CD4-positive, alpha-beta T cell treated with Interleukin-6 at 100 ng/mL for 8 hours (primary cell): ENCODE measurements at regions not wholly inside any gene's neighbourhood (a gene's known extent, or its start where the extent isn't known, plus 50 kb on each side); places are given as distances from the start of the nearest gene placed in this dataset.
"Not testable (repeated sequence)": the region's sequence is repeated elsewhere in the genome, so short reads cannot be mapped to it uniquely, and the experiment has no call there.

Source experiments
- DNase-seq: peaks from one replicate; pipeline ENCODE4 v3.0.0-alpha.2; 2020; ENCODE audit warnings: mixed read lengths, low spot score

GRCh38 chr13:85204668-85205344 lies 594.4 kb downstream of the SLITRK6 start:
- DNase-seq: no peak

- DNase-seq: no peak
Measured at GRCh38 chr13:85197431-85197830, 601.8 kb downstream of the SLITRK6 start.

GRCh38 chr13:85194482-85194881 lies 604.7 kb downstream of the SLITRK6 start:
- DNase-seq: no peak

- DNase-seq: no peak
Measured at GRCh38 chr13:85191996-85192718, 607.1 kb downstream of the SLITRK6 start.

GRCh38 chr13:85186356-85187045 lies 612.7 kb downstream of the SLITRK6 start:
- DNase-seq: no peak

GRCh38 chr13:85174291-85174690 lies 624.9 kb downstream of the SLITRK6 start:
- DNase-seq: no peak

- DNase-seq: no peak
Measured at GRCh38 chr13:85170372-85170771, 628.8 kb downstream of the SLITRK6 start.

- no peak for DNase-seq
Measured at GRCh38 chr13:85166891-85167290, 632.3 kb downstream of the SLITRK6 start.

- no peak for DNase-seq
Measured at GRCh38 chr13:85163063-85163462, 636.2 kb downstream of the SLITRK6 start.

- DNase-seq: no peak
Measured at GRCh38 chr13:85148009-85148408, 651.2 kb downstream of the SLITRK6 start.

GRCh38 chr13:85142351-85142927 lies 656.8 kb downstream of the SLITRK6 start:
- no peak for DNase-seq

GRCh38 chr13:85141401-85141800 lies 657.8 kb downstream of the SLITRK6 start:
- DNase-seq: no peak

- DNase-seq: no peak
Measured at GRCh38 chr13:85140192-85140591, 659.0 kb downstream of the SLITRK6 start.

GRCh38 chr13:85137516-85137915 lies 661.7 kb downstream of the SLITRK6 start:
- DNase-seq: no peak

GRCh38 chr13:85132986-85133385 lies 666.2 kb downstream of the SLITRK6 start:
- DNase-seq: no peak

GRCh38 chr13:85123501-85123900 lies 675.7 kb downstream of the SLITRK6 start:
- not testable (repeated sequence) for DNase-seq

- no peak for DNase-seq
Measured at GRCh38 chr13:85108356-85108755, 690.9 kb downstream of the SLITRK6 start.

- no peak for DNase-seq
Measured at GRCh38 chr13:85099245-85099644, 700.0 kb downstream of the SLITRK6 start.

- no peak for DNase-seq
Measured at GRCh38 chr13:85095418-85096272, 703.6 kb downstream of the SLITRK6 start.

- no peak for DNase-seq
Measured at GRCh38 chr13:85093808-85094207, 705.4 kb downstream of the SLITRK6 start.

GRCh38 chr13:85091631-85092234 lies 707.5 kb downstream of the SLITRK6 start:
- DNase-seq: no peak
